ENCODE measurements at regions not wholly inside any gene's neighbourhood (a gene's known extent, or its start where the extent isn't known, plus 50 kb on each side); places are given as distances from the start of the nearest gene placed in this dataset.
"Not testable (repeated sequence)": the region's sequence is repeated elsewhere in the genome, so short reads cannot be mapped to it uniquely, and the experiment has no call there.

DNA sequence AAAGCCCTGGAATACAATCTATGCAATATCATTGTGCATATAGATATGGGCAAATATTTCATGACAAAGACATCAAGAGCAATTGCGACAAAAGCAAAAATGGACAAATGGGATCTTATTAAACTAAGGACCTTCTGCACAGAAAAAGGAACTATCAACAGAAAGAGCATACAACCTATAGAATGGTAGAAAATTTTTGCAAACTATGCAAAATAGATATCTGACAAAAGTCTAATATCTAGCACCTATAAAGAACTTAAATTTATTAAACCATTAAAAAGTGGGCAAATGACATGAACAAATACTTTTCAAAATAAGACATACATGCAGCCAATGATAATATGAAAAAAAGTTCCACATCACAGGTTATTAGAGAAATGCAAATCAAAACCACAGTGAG, 312.9 kb downstream of the GLUD2 start:
- DNase-seq (ENCODE audit: insufficient read length, low spot score, missing footprints), result no peak
- Histone ChIP-seq H3K36me3 (ENCODE audit: insufficient read depth, low read length) (no peaks in the 10 kb centered on the region), H3K79me2 (ENCODE audit: insufficient read depth, low read length) (no peaks in the 10 kb centered on the region), H3K4me3 (ENCODE audit: insufficient read depth, low read length) (no peak overlapping the region), H3K27me3 (ENCODE audit: insufficient read depth, low read length) (no peaks in the 10 kb centered on the region), H4K20me1 (ENCODE audit: insufficient read depth, low read length) (no peaks in the 10 kb centered on the region), H3K9me3 (ENCODE audit: low read depth, low read length) (no peaks in the 10 kb centered on the region), H3K4me2 (ENCODE audit: insufficient read depth, low read length) (no peak overlapping the region), H3K27ac (ENCODE audit: low read depth, low read length) (no peak overlapping the region), H3K4me1 (ENCODE audit: insufficient read depth, low read length) (no peaks in the 10 kb centered on the region), H2AFZ (ENCODE audit: low read length) (no peak overlapping the region)
- TF ChIP-seq, protein P1, sequence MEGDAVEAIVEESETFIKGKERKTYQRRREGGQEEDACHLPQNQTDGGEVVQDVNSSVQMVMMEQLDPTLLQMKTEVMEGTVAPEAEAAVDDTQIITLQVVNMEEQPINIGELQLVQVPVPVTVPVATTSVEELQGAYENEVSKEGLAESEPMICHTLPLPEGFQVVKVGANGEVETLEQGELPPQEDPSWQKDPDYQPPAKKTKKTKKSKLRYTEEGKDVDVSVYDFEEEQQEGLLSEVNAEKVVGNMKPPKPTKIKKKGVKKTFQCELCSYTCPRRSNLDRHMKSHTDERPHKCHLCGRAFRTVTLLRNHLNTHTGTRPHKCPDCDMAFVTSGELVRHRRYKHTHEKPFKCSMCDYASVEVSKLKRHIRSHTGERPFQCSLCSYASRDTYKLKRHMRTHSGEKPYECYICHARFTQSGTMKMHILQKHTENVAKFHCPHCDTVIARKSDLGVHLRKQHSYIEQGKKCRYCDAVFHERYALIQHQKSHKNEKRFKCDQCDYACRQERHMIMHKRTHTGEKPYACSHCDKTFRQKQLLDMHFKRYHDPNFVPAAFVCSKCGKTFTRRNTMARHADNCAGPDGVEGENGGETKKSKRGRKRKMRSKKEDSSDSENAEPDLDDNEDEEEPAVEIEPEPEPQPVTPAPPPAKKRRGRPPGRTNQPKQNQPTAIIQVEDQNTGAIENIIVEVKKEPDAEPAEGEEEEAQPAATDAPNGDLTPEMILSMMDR (IDR thresholded peaks at IDR 0.05; ENCODE audit: extremely low read depth, low read depth, low read length), result no peak

DNA sequence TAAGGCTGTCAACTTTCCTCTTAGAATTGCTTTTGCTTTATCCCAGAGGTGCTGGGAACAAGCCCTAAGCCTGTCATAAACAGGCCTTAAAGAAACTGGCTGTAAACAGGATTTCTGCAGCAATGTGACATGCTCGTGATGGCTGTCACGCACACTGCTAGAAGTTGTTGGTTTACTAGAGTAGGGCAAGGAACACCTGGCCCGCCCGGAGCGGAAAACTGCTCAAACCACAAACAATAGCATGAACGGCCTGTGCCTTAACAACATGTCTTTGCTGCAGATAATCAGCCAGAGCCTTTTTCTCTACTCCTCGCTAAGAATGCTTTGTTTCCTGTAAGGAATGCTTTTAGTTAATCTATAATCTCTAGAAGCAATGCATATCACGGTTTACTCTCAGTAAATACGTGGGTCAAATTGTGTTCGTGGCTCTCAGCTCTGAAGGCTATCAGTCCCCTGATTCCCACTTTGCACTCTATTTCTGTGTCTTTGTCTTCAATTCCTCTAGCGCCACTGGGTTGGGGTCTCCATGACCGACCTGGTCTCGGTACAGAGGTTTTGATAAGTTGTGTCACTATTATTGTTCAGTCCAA, 318.3 kb downstream of the GLUD2 start:
- no peak for DNase-seq (ENCODE audit: insufficient read length, low spot score, missing footprints)
- Histone ChIP-seq H3K36me3 (ENCODE audit: insufficient read depth, low read length) (no peaks in the 10 kb centered on the region), H3K27me3 (ENCODE audit: insufficient read depth, low read length) (no peaks in the 10 kb centered on the region), H3K4me1 (ENCODE audit: insufficient read depth, low read length) (no peaks in the 10 kb centered on the region), H3K27ac (ENCODE audit: low read depth, low read length) (no peak overlapping the region), H3K79me2 (ENCODE audit: insufficient read depth, low read length) (no peaks in the 10 kb centered on the region), H4K20me1 (ENCODE audit: insufficient read depth, low read length) (no peaks in the 10 kb centered on the region), H3K4me2 (ENCODE audit: insufficient read depth, low read length) (no peak overlapping the region), H3K9me3 (ENCODE audit: low read depth, low read length) (no peaks in the 10 kb centered on the region), H3K4me3 (ENCODE audit: insufficient read depth, low read length) (no peak overlapping the region), H2AFZ (ENCODE audit: low read length) (no peak overlapping the region)
- TF ChIP-seq, protein P1 (IDR thresholded peaks at IDR 0.05; ENCODE audit: extremely low read depth, low read depth, low read length), result no peak

DNA sequence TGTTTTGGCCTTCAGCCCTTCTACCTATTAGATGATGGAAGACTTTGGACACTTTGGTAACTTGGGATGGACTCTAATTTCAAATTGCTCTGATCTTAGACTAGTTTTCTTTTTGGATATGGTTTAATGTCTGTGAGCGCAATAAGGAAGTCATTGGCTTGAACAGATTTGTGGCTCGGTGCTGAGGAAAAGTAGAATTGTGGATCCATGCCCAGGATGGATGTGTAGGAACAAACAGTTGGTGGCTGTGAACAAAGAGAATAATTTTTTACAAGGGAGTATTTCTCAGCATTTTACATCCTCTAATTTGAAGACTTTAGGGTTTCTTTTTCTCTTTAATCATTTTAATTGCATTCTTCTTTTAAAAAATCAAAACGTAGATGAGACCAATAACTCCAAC, 327.1 kb downstream of the GLUD2 start:
- H3K9me3 ChIP-seq (ENCODE audit: low read depth, low read length), result no peaks in the 10 kb centered on the region
- H3K27me3 ChIP-seq (ENCODE audit: insufficient read depth, low read length), result no peaks in the 10 kb centered on the region
- no peak overlapping the region for H2AFZ ChIP-seq (ENCODE audit: low read length)
- TF ChIP-seq, protein P1 (IDR thresholded peaks at IDR 0.05; ENCODE audit: extremely low read depth, low read depth, low read length), result no peak
- H3K27ac ChIP-seq (ENCODE audit: low read depth, low read length), result no peak overlapping the region
- H3K36me3 ChIP-seq (ENCODE audit: insufficient read depth, low read length), result no peaks in the 10 kb centered on the region
- no peaks in the 10 kb centered on the region for H3K4me1 ChIP-seq (ENCODE audit: insufficient read depth, low read length)
- no peak overlapping the region for H3K4me2 ChIP-seq (ENCODE audit: insufficient read depth, low read length)
- H3K79me2 ChIP-seq (ENCODE audit: insufficient read depth, low read length), result no peaks in the 10 kb centered on the region
- no peaks in the 10 kb centered on the region for H4K20me1 ChIP-seq (ENCODE audit: insufficient read depth, low read length)
- no peak for DNase-seq (ENCODE audit: insufficient read length, low spot score, missing footprints)
- H3K4me3 ChIP-seq (ENCODE audit: insufficient read depth, low read length), result no peak overlapping the region

DNA sequence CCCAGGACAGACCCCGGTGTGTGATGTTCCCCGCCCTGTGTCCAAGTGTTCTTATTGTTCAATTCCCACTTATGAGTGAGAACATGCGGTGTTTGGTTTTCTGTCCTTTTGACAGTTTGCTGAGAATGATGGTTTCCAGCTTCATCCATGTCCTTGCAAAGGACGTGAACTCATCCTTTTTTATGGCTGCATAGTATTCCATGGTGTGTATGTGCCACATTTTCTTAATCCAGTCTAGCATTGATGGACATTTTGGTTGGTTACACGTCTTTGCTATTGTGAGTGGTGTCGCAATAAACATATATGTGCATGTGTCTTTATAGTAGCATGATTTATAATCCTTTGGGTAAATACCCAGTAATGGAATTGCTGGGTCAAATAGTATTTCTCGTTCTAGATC, 334.5 kb downstream of the GLUD2 start:
- not testable (repeated sequence) for H4K20me1 ChIP-seq (ENCODE audit: insufficient read depth, low read length); H3K79me2 ChIP-seq (ENCODE audit: insufficient read depth, low read length); H3K27me3 ChIP-seq (ENCODE audit: insufficient read depth, low read length); H3K36me3 ChIP-seq (ENCODE audit: insufficient read depth, low read length); H3K4me3 ChIP-seq (ENCODE audit: insufficient read depth, low read length); H3K4me2 ChIP-seq (ENCODE audit: insufficient read depth, low read length); H2AFZ ChIP-seq (ENCODE audit: low read length); H3K9me3 ChIP-seq (ENCODE audit: low read depth, low read length); H3K27ac ChIP-seq (ENCODE audit: low read depth, low read length); H3K4me1 ChIP-seq (ENCODE audit: insufficient read depth, low read length); DNase-seq (ENCODE audit: insufficient read length, low spot score, missing footprints)

Data from osteoblast (primary cell).